IMR-90 (cell line): ENCODE measurements at regions not wholly inside any gene's neighbourhood (a gene's known extent, or its start where the extent isn't known, plus 50 kb on each side); places are given as distances from the start of the nearest gene placed in this dataset.

Experiments used
- ATAC-seq: fragments of 200-7000 bp; cut with Tn5 transposase; 2 replicates; pipeline ENCODE4 v1.9.1; 2020; ENCODE audit warnings: low read depth, mild to moderate bottlenecking, moderate library complexity
- BruUV-seq: library from RNA; stranded (reverse); fragments of 400-500 nt; replicated peaks from 2 replicates; lab custom pipeline; 2021; lab: Mats Ljungman, UMichigan
- CTCF ChIA-PET: fragments of 300-600 bp; formaldehyde crosslinking; extraction: SDS; loops from one replicate; lab custom pipeline; 2021; ENCODE audit warnings: antibody characterized with exemption; lab: Yijun Ruan, JAX
- POLR2A ChIA-PET: fragments of 300-600 bp; sonication (Branson Sonifier 250); formaldehyde crosslinking; loops from one replicate; lab custom pipeline; 2022; ENCODE audit warnings: antibody characterized with exemption; ENCODE audit not compliant: unreplicated experiment; lab: Charles Lee
- DNase-seq: peaks from one replicate; pipeline ENCODE4 v3.0.0; 2013
- H2AFZ ChIP-seq: replicated peaks from 2 replicates; pipeline ENCODE3; 2013; ENCODE audit warnings: low read length, mild to moderate bottlenecking; ENCODE audit not compliant: poor library complexity
- H2AK5ac ChIP-seq: 2 replicates; pipeline ENCODE4 v1.6.1; 2013; ENCODE audit warnings: low read depth, low read length, inconsistent platforms
- H2AK9ac ChIP-seq: replicated peaks from 2 replicates; pipeline ENCODE3; 2013; ENCODE audit warnings: mild to moderate bottlenecking, low read depth, low read length, moderate library complexity; ENCODE audit not compliant: poor library complexity
- H2BK120ac ChIP-seq: 2 replicates; pipeline ENCODE4 v1.6.1; 2013; ENCODE audit warnings: low read depth, low read length, inconsistent platforms
- H2BK15ac ChIP-seq: 3 replicates; pipeline ENCODE4 v1.6.1; 2013; ENCODE audit warnings: low read depth, low read length, inconsistent platforms
- H2BK20ac ChIP-seq: 2 replicates; pipeline ENCODE4 v1.6.1; 2013; ENCODE audit warnings: low read depth, mild to moderate bottlenecking, inconsistent platforms, low read length, moderate library complexity
- H2BK5ac ChIP-seq: 2 replicates; pipeline ENCODE4 v1.6.1; 2013; ENCODE audit warnings: mild to moderate bottlenecking, low read depth, low read length, inconsistent platforms; ENCODE audit not compliant: poor library complexity, severe bottlenecking
- H3K14ac ChIP-seq: replicated peaks from 2 replicates; pipeline ENCODE4 v1.6.1; 2013; ENCODE audit warnings: low read depth, low read length, inconsistent platforms
- H3K18ac ChIP-seq: 2 replicates; pipeline ENCODE4 v1.6.1; 2013; ENCODE audit warnings: low read depth, low read length, control low read depth
- H3K23ac ChIP-seq: 2 replicates; pipeline ENCODE4 v1.6.1; 2013; ENCODE audit warnings: low read depth, low read length, inconsistent platforms
- H3K27ac ChIP-seq: 2 replicates; pipeline ENCODE4 v1.5.1; 2013; ENCODE audit warnings: mild to moderate bottlenecking, control low read depth, low read length; ENCODE audit not compliant: insufficient read depth
- H3K27me3 ChIP-seq: 2 replicates; pipeline ENCODE4 v1.6.1; 2013; ENCODE audit warnings: low read length; ENCODE audit not compliant: control insufficient read depth, insufficient read depth
- H3K36me3 ChIP-seq: 2 replicates; pipeline ENCODE4 v1.6.1; 2013; ENCODE audit warnings: low read length, mixed read lengths; ENCODE audit not compliant: control insufficient read depth, insufficient read depth
- H3K4ac ChIP-seq: 2 replicates; pipeline ENCODE4 v1.6.1; 2013; ENCODE audit warnings: low read depth, low read length, inconsistent platforms
- H3K4me1 ChIP-seq: 2 replicates; pipeline ENCODE4 v1.6.1; 2013; ENCODE audit warnings: low read length, mixed read lengths; ENCODE audit not compliant: control insufficient read depth, insufficient read depth
- H3K4me2 ChIP-seq: 2 replicates; pipeline ENCODE4 v1.6.1; 2013; ENCODE audit warnings: low read depth, mild to moderate bottlenecking, control low read depth, low read length, moderate library complexity
- H3K4me3 ChIP-seq: 2 replicates; pipeline ENCODE4 v1.5.1; 2013; ENCODE audit warnings: low read depth, mild to moderate bottlenecking, control low read depth, low read length, moderate library complexity; ENCODE audit not compliant: insufficient read depth
- H3K56ac ChIP-seq: 2 replicates; pipeline ENCODE4 v1.6.1; 2013; ENCODE audit warnings: low read length, inconsistent platforms; ENCODE audit not compliant: insufficient read depth; ENCODE audit errors: extremely low read depth
- H3K79me1 ChIP-seq, 2 experiments: 2 replicates each; pipeline ENCODE4 v1.6.1; 2013; ENCODE audit warnings: low read length in 2 of 2, inconsistent platforms in 1 of 2, low read depth in 1 of 2
- H3K9ac ChIP-seq: 2 replicates; pipeline ENCODE4 v1.6.1; 2013; ENCODE audit warnings: low read depth, low read length, control low read depth
- H3K9me1 ChIP-seq: 2 replicates; pipeline ENCODE4 v1.6.1; 2013; ENCODE audit warnings: low read length, inconsistent platforms; ENCODE audit not compliant: insufficient read depth
- H3K9me3 ChIP-seq: 2 replicates; pipeline ENCODE4 v1.6.1; 2013; ENCODE audit warnings: low read length; ENCODE audit not compliant: control insufficient read depth, insufficient read depth
- H4K20me1 ChIP-seq: 2 replicates; pipeline ENCODE4 v1.6.1; 2013; ENCODE audit warnings: low read length, inconsistent platforms; ENCODE audit not compliant: insufficient read depth
- H4K5ac ChIP-seq: 2 replicates; pipeline ENCODE4 v1.6.1; 2013; ENCODE audit warnings: mild to moderate bottlenecking, low read depth, low read length, control low read depth
- H4K8ac ChIP-seq, 2 experiments: 2 replicates each; pipeline ENCODE4 v1.6.1; 2013; ENCODE audit warnings: low read depth in 2 of 2, low read length in 2 of 2, control low read depth in 1 of 2, inconsistent platforms in 1 of 2
- H4K91ac ChIP-seq: 2 replicates; pipeline ENCODE4 v1.6.1; 2013; ENCODE audit warnings: low read depth, low read length, inconsistent platforms; ENCODE audit not compliant: insufficient read depth
- BHLHE40 ChIP-seq: fragments of 150-350 bp; IDR thresholded peaks from 2 replicates; pipeline ENCODE4 v1.6.1; 2016; ENCODE audit warnings: mild to moderate bottlenecking, low read depth, low read length
- CEBPB ChIP-seq: IDR thresholded peaks from 2 replicates; pipeline ENCODE4 v1.6.1; 2012; ENCODE audit warnings: low read depth, low read length, improper control_type of control experiment
- CHD1 ChIP-seq: IDR thresholded peaks from 2 replicates; pipeline ENCODE4 v1.6.1; 2012; ENCODE audit warnings: low read depth, low read length, improper control_type of control experiment
- CTCF ChIP-seq: conservative IDR thresholded peaks from 2 replicates; pipeline ENCODE4 v1.5.1; 2012; ENCODE audit warnings: mild to moderate bottlenecking, low read depth, low read length, improper control_type of control experiment
- ELK1 ChIP-seq: fragments of 150-350 bp; IDR thresholded peaks from 2 replicates; pipeline ENCODE4 v1.6.1; 2016; ENCODE audit warnings: low read depth, mild to moderate bottlenecking, low read length, moderate library complexity, borderline replicate concordance
- FOS ChIP-seq: fragments of 150-350 bp; IDR thresholded peaks from 2 replicates; pipeline ENCODE4 v1.6.1; 2016; ENCODE audit warnings: low read depth, low read length
- MAFK ChIP-seq: IDR thresholded peaks from 2 replicates; pipeline ENCODE4 v1.6.1; 2012; ENCODE audit warnings: low read depth, low read length, improper control_type of control experiment
- MAZ ChIP-seq: IDR thresholded peaks from 2 replicates; pipeline ENCODE4 v1.6.1; 2012; ENCODE audit warnings: low read depth, mild to moderate bottlenecking, low read length, improper control_type of control experiment, moderate library complexity, borderline replicate concordance
- MXI1 ChIP-seq: IDR thresholded peaks from 2 replicates; pipeline ENCODE4 v1.6.1; 2012; ENCODE audit warnings: low read depth, mild to moderate bottlenecking, low read length, moderate library complexity, borderline replicate concordance
- NFE2L2 ChIP-seq: fragments of 150-350 bp; IDR thresholded peaks from 2 replicates; pipeline ENCODE4 v1.6.1; 2016; ENCODE audit warnings: low read depth, mild to moderate bottlenecking, low read length
- POLR2A ChIP-seq: IDR thresholded peaks from 2 replicates; pipeline ENCODE4 v1.6.1; 2012; ENCODE audit warnings: mild to moderate bottlenecking, low read depth, low read length
- RAD21 ChIP-seq: IDR thresholded peaks from 2 replicates; pipeline ENCODE4 v1.6.1; 2012; ENCODE audit warnings: low read length, improper control_type of control experiment
- RCOR1 ChIP-seq: IDR thresholded peaks from 2 replicates; pipeline ENCODE4 v1.6.1; 2012; ENCODE audit warnings: mild to moderate bottlenecking, low read length, improper control_type of control experiment; ENCODE audit not compliant: insufficient replicate concordance
- RFX5 ChIP-seq: IDR thresholded peaks from 2 replicates; pipeline ENCODE4 v1.8.0; 2012; ENCODE audit warnings: low read depth, mild to moderate bottlenecking, low read length, moderate library complexity
- SMC3 ChIP-seq: fragments of 150-350 bp; IDR thresholded peaks from 2 replicates; pipeline ENCODE4 v1.6.1; 2016; ENCODE audit warnings: low read depth, mild to moderate bottlenecking, antibody characterized with exemption, low read length, moderate library complexity
- USF2 ChIP-seq: fragments of 150-350 bp; IDR thresholded peaks from 2 replicates; pipeline ENCODE4 v1.6.1; 2017; ENCODE audit warnings: mild to moderate bottlenecking, antibody characterized with exemption, low read length, low read depth
- WGBS, 2 experiments: methylation state at CpG; one replicate each; pipeline versions ENCODE4 v1.1.5 to v1.1.7; 2013; ENCODE audit warnings: missing lambda C conversion rate in 2 of 2; ENCODE audit not compliant: insufficient read length in 1 of 2; ENCODE audit errors: extremely low coverage in 2 of 2; 5-methylcytosine and 5-hydroxymethylcytosine counted together
- dilution Hi-C: fragments of 300-500 bp; cut with HindIII; formaldehyde crosslinking; loops from one replicate; pipeline ENCODE4 v1.14.3; 2018; ENCODE audit warnings: low sequenced_read_pairs; ENCODE audit not compliant: unreplicated experiment
- in situ Hi-C: fragments of 300-500 bp; cut with MboI; formaldehyde crosslinking; loops from 3 replicates; pipeline ENCODE4 v1.14.3; 2019; ENCODE audit warnings: low sequenced_read_pairs, inconsistent platforms, mixed read lengths
- intact Hi-C: fragments of 100-400 bp; cut with micrococcal nuclease; formaldehyde crosslinking; loops from 2 replicates; pipeline ENCODE4 v1.10.0; 2022

GRCh38 chr4:17027495-17027894 lies 129.1 kb upstream of the LDB2 start:
- Histone ChIP-seq H3K4me2 (no peak overlapping the region), H3K79me1 (peaks cover 0 to 19% of the 10 kb centered on the region in 2 experiments; a peak in 2 of 4 replicates), H3K27me3 (no peaks in the 10 kb centered on the region), H3K9me3 (no peaks in the 10 kb centered on the region), H3K14ac (peak overlapping the region; percentile 89), H4K20me1 (no peaks in the 10 kb centered on the region), H3K36me3 (no peaks in the 10 kb centered on the region), H2BK5ac (peak overlapping the region; percentile 91), H2AK5ac (peak overlapping the region; percentile 99), H3K27ac (peak overlapping the region; percentile 55), H4K91ac (peak overlapping the region; percentile 92), H3K4ac (peak overlapping the region; percentile 97), H3K56ac (peak overlapping the region; percentile 50), H3K9ac (no peak overlapping the region), H2BK120ac (peak overlapping the region; percentile 99), H3K4me1 (peaks cover 19% of the 10 kb centered on the region), H2BK15ac (peak overlapping the region; percentile 96), H4K8ac (peak overlapping the region; percentile 73 to 87), H3K18ac (peak overlapping the region; percentile 55), H3K23ac (peak overlapping the region; percentile 85), H3K4me3 (no peak overlapping the region), H2AK9ac (peak overlapping the region; percentile 66), H3K9me1 (peaks cover 27% of the 10 kb centered on the region), H2BK20ac (peak overlapping the region; percentile 99), H4K5ac (peak overlapping the region; percentile 15; the same call in 1 of the 2 replicates), H2AFZ (peak overlapping the region; percentile 83)
- ATAC-seq (peak; percentile 59), DNase-seq (peak; percentile 99)
- no peak for TF ChIP-seq CHD1
- TF ChIP-seq MXI1: 0 out of 2 replicates have a peak, but pooled peaks have one; percentile 52
- TF ChIP-seq RCOR1: peak; percentile 57
- peak; percentile 46 for TF ChIP-seq MAFK
- no peak for TF ChIP-seq CTCF
- peak; percentile 96 for TF ChIP-seq FOS
- TF ChIP-seq ELK1: no peak
- peak; percentile 36; the same call in 1 of the 2 replicates for TF ChIP-seq NFE2L2
- TF ChIP-seq RAD21: no peak
- TF ChIP-seq BHLHE40: peak; percentile 56; the same call in 1 of the 2 replicates
- TF ChIP-seq USF2: peak; percentile 52
- no peak for TF ChIP-seq POLR2A
- TF ChIP-seq SMC3: no peak; the same call in 1 of the 2 replicates
- TF ChIP-seq MAZ: 0 out of 2 replicates have a peak, but pooled peaks have one; percentile 23
- TF ChIP-seq RFX5: no peak
- peak; percentile 97 for TF ChIP-seq CEBPB
- CTCF ChIA-PET: no interaction called here
- POLR2A ChIA-PET: no interaction called here
- intact Hi-C loops (no loop called here), in situ Hi-C loops (no loop called here), dilution Hi-C loops (no loop called here)
- BruUV-seq: no TSS peak
- 0% methylated on average over 1 of the region's 6 CpGs; no CpG with 5 or more reads in 1 of the 2 experiments for WGBS, 2 experiments
